Erythroblast (primary cell): ENCODE measurements at regions not wholly inside any gene's neighbourhood (a gene's known extent, or its start where the extent isn't known, plus 50 kb on each side); places are given as distances from the start of the nearest gene placed in this dataset.

ENCODE experiments used
- GATA1 ChIP-seq: IDR thresholded peaks from 2 replicates; pipeline ENCODE4 v1.6.1; 2011; ENCODE audit warnings: low read depth, mild to moderate bottlenecking, control low read depth, low read length, moderate library complexity
- POLR2A ChIP-seq: IDR thresholded peaks from 2 replicates; pipeline ENCODE4 v1.6.1; 2011; ENCODE audit warnings: mild to moderate bottlenecking, low read length

DNA sequence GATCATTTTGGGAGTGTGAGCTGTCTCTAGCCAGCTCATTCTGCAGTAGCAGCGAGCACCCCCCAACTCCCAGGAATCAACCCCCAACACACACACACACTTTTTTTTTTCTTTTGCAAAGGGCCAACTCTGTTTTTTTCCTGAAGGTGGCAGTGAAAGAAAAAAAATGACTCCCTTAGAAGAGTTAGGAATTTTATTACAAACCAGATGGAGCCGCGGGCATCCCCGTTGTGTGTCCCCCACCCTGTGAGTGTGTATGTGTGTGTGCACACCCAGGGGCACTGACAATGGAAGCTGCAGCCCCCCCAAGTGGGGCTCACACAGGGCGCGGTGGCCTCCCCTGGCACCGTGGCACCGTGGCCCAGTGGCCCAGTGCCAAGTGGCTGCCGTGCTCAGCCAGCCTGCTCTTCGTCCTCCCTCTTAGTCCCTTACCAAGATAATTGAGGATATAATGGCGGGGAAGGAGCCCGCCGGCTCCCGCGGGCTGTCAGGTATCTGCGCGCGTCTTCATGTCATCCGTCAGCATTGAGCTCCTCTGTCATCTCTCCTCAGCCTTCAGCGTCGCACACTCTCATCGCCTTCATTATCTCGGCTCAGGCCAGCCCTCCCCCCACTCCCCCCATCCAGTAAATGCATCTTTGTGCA, 314.1 kb downstream of the ZNF536 start:
- TF ChIP-seq POLR2A (no peak), GATA1 (no peak)
